ENCODE measurements at regions not wholly inside any gene's neighbourhood (a gene's known extent, or its start where the extent isn't known, plus 50 kb on each side); places are given as distances from the start of the nearest gene placed in this dataset.

DNA sequence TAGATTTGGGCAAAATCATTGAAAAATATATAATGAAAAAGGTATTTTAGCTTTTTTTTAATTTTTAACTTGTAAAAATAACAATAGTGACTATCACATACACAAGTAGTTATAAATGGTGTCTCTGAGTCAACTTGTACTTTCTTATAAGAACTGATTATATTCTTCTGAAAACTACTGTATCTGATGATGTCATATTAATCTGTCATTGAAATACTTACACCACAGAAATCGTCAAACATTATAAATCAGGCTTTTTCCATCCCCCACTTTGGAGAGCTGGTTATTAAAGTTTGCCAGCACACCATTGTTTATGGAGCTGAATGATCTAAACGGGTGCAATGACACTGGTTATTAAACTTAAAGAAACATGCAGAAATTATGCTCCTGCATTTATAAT, 1259.6 kb upstream of the CNTN5 start:
- Histone ChIP-seq H3F3A (ENCODE audit: insufficient read depth) (no peaks in the 10 kb centered on the region), H3K9ac (ENCODE audit: low read length) (no peak overlapping the region), H3K27me3 (ENCODE audit: low read length) (no peaks in the 10 kb centered on the region), H3K4me2 (ENCODE audit: low read depth, low read length, poor library complexity, severe bottlenecking) (no peak overlapping the region), H3K9me2 (replicated peaks; ENCODE audit: insufficient read depth, low read length) (no peaks in the 10 kb centered on the region), H3K27ac (ENCODE audit: low read depth, low read length) (no peak overlapping the region), H3K36me3 (ENCODE audit: low read length) (no peaks in the 10 kb centered on the region), H3K9me3 (ENCODE audit: insufficient read depth, low read length) (no peaks in the 10 kb centered on the region), H3K79me2 (ENCODE audit: insufficient read depth, low read length) (no peaks in the 10 kb centered on the region), H2AFZ (ENCODE audit: low read depth, low read length, severe bottlenecking) (no peak overlapping the region), H4K20me1 (ENCODE audit: low read depth, low read length) (no peaks in the 10 kb centered on the region), H3K4me3 (ENCODE audit: insufficient read depth, low read length, poor library complexity, severe bottlenecking) (no peak overlapping the region)
- TF ChIP-seq, protein P1, sequence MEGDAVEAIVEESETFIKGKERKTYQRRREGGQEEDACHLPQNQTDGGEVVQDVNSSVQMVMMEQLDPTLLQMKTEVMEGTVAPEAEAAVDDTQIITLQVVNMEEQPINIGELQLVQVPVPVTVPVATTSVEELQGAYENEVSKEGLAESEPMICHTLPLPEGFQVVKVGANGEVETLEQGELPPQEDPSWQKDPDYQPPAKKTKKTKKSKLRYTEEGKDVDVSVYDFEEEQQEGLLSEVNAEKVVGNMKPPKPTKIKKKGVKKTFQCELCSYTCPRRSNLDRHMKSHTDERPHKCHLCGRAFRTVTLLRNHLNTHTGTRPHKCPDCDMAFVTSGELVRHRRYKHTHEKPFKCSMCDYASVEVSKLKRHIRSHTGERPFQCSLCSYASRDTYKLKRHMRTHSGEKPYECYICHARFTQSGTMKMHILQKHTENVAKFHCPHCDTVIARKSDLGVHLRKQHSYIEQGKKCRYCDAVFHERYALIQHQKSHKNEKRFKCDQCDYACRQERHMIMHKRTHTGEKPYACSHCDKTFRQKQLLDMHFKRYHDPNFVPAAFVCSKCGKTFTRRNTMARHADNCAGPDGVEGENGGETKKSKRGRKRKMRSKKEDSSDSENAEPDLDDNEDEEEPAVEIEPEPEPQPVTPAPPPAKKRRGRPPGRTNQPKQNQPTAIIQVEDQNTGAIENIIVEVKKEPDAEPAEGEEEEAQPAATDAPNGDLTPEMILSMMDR (IDR thresholded peaks at IDR 0.05; ENCODE audit: insufficient read depth, low read length, poor library complexity, severe bottlenecking): no peak
- TF ChIP-seq EZH2phosphoT487 (conservative IDR thresholded peaks at IDR 0.05; ENCODE audit: low read length): no peak

GRCh38 chr11:97764193-97764592, 1256.6 kb upstream of the CNTN5 start:
- H3K27me3 ChIP-seq (ENCODE audit: low read length): no peaks in the 10 kb centered on the region
- H3K36me3 ChIP-seq (ENCODE audit: low read length): no peaks in the 10 kb centered on the region
- H3K9me2 ChIP-seq (replicated peaks; ENCODE audit: insufficient read depth, low read length): no peaks in the 10 kb centered on the region; the same call in 1 of the 2 replicates
- H3K79me2 ChIP-seq (ENCODE audit: insufficient read depth, low read length): no peaks in the 10 kb centered on the region
- no peak overlapping the region for H3K27ac ChIP-seq (ENCODE audit: low read depth, low read length)
- H4K20me1 ChIP-seq (ENCODE audit: low read depth, low read length): no peaks in the 10 kb centered on the region
- H2AFZ ChIP-seq (ENCODE audit: low read depth, low read length, severe bottlenecking): no peak overlapping the region
- no peak overlapping the region for H3K4me3 ChIP-seq (ENCODE audit: insufficient read depth, low read length, poor library complexity, severe bottlenecking)
- no peaks in the 10 kb centered on the region for H3K9me3 ChIP-seq (ENCODE audit: insufficient read depth, low read length)
- no peaks in the 10 kb centered on the region for H3F3A ChIP-seq (ENCODE audit: insufficient read depth)
- H3K4me2 ChIP-seq (ENCODE audit: low read depth, low read length, poor library complexity, severe bottlenecking): no peak overlapping the region
- no peak overlapping the region for H3K9ac ChIP-seq (ENCODE audit: low read length)
- no peak for TF ChIP-seq EZH2phosphoT487 (conservative IDR thresholded peaks at IDR 0.05; ENCODE audit: low read length)
- TF ChIP-seq, protein P1 (IDR thresholded peaks at IDR 0.05; ENCODE audit: insufficient read depth, low read length, poor library complexity, severe bottlenecking): no peak

DNA sequence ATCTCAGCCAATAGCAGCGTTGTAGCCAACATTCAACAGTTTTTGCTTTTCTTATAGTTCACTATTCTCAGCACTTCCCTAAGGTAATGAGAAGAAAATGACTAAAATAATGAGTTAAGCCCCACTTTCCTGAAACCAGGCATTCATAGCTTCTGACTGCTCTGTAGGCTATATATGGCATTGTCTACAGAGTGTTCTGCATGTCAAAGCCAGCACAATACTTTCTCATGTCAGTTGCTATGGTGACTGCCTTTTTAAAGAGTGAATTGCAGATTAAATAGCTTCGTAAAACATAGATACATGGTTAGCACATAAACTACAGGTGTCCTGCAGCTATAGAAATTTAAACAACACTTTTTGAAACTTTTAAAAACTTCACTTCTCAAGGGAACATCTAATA, 1256.1 kb upstream of the CNTN5 start:
- H3K79me2 ChIP-seq (ENCODE audit: insufficient read depth, low read length): no peaks in the 10 kb centered on the region
- H3K4me3 ChIP-seq (ENCODE audit: insufficient read depth, low read length, poor library complexity, severe bottlenecking): no peak overlapping the region
- no peak overlapping the region for H3K27ac ChIP-seq (ENCODE audit: low read depth, low read length)
- no peaks in the 10 kb centered on the region for H3K9me3 ChIP-seq (ENCODE audit: insufficient read depth, low read length)
- H3K9ac ChIP-seq (ENCODE audit: low read length): no peak overlapping the region
- no peaks in the 10 kb centered on the region for H4K20me1 ChIP-seq (ENCODE audit: low read depth, low read length)
- H3F3A ChIP-seq (ENCODE audit: insufficient read depth): no peaks in the 10 kb centered on the region
- no peaks in the 10 kb centered on the region for H3K36me3 ChIP-seq (ENCODE audit: low read length)
- H3K4me2 ChIP-seq (ENCODE audit: low read depth, low read length, poor library complexity, severe bottlenecking): no peak overlapping the region
- no peaks in the 10 kb centered on the region; the same call in 1 of the 2 replicates for H3K9me2 ChIP-seq (replicated peaks; ENCODE audit: insufficient read depth, low read length)
- TF ChIP-seq, protein P1 (IDR thresholded peaks at IDR 0.05; ENCODE audit: insufficient read depth, low read length, poor library complexity, severe bottlenecking): no peak
- TF ChIP-seq EZH2phosphoT487 (conservative IDR thresholded peaks at IDR 0.05; ENCODE audit: low read length): no peak
- H2AFZ ChIP-seq (ENCODE audit: low read depth, low read length, severe bottlenecking): no peak overlapping the region
- H3K27me3 ChIP-seq (ENCODE audit: low read length): no peaks in the 10 kb centered on the region
